Activated T-helper 17 cell treated with anti-CD3 and anti-CD28 coated beads, Interleukin-2, amount 50 U/mL, for 72 hours (primary cell): ENCODE measurements at regions not wholly inside any gene's neighbourhood (a gene's known extent, or its start where the extent isn't known, plus 50 kb on each side); places are given as distances from the start of the nearest gene placed in this dataset.

Source experiments
- ATAC-seq: fragments of 150-1000 bp; cut with Tn5 transposase; replicated peaks from 2 replicates; pipeline ENCODE4 v1.10.0; 2021; ENCODE audit warnings: mild to moderate bottlenecking, moderate library complexity
- H3K27ac Mint-ChIP-seq: one replicate; pipeline ENCODE4 v1.8.0; 2022; ENCODE audit warnings: mixed read lengths
- H3K27me3 Mint-ChIP-seq: one replicate; pipeline ENCODE4 v1.8.0; 2022; ENCODE audit warnings: mixed read lengths
- H3K36me3 Mint-ChIP-seq: one replicate; pipeline ENCODE4 v1.8.0; 2022; ENCODE audit warnings: low read depth, mild to moderate bottlenecking, mixed read lengths
- H3K4me1 Mint-ChIP-seq: one replicate; pipeline ENCODE4 v1.8.0; 2022; ENCODE audit warnings: mixed read lengths
- H3K4me3 Mint-ChIP-seq: one replicate; pipeline ENCODE4 v1.8.0; 2022; ENCODE audit warnings: mild to moderate bottlenecking, mixed read lengths
- H3K9me3 Mint-ChIP-seq: one replicate; pipeline ENCODE4 v1.8.0; 2022; ENCODE audit warnings: mixed read lengths

DNA sequence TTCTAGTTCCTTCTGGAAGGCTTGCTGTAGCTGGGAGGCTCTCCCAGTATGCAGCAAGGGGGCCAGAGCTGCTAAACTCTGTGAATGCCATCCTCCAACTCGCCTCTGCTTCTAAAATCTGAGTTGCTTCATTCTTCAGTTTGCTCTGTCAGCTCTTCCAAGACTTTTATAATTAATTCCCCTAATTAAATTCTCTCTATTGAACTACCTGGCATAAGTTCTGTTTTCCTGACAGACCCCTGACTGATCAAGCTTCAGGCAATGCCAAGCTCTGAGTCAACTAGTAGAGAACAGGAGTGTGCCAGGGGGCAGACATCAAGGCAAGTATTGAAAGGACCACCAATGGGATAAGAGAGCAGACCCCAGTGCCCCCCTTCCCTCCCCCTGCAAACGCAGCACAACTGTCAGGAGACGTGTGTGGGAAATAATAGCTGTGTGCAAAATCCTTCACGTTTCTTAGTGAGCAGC, 109.3 kb upstream of the TAB2 start:
- Mint-ChIP-seq H3K27me3 (no peaks in the 10 kb centered on the region), H3K9me3 (no peaks in the 10 kb centered on the region), H3K27ac (peak overlapping the region; percentile 37), H3K4me1 (peaks cover 18% of the 10 kb centered on the region), H3K36me3 (peaks cover 14% of the 10 kb centered on the region), H3K4me3 (no peak overlapping the region)
- ATAC-seq = no peak

- no peaks in the 10 kb centered on the region for H3K27me3 Mint-ChIP-seq
- no peak overlapping the region for H3K27ac Mint-ChIP-seq
- no peaks in the 10 kb centered on the region for H3K9me3 Mint-ChIP-seq
- peak; percentile 52 for ATAC-seq
- H3K4me1 Mint-ChIP-seq = peaks cover 18% of the 10 kb centered on the region
- H3K36me3 Mint-ChIP-seq = peaks cover 14% of the 10 kb centered on the region
- H3K4me3 Mint-ChIP-seq = no peak overlapping the region
Observed at GRCh38 chr6:149209871-149210775, 107.4 kb upstream of the TAB2 start.

GRCh38 chr6:149211046-149211571, 106.4 kb upstream of the TAB2 start:
- Mint-ChIP-seq H3K27me3 (no peaks in the 10 kb centered on the region), H3K36me3 (peaks cover 14% of the 10 kb centered on the region), H3K4me3 (no peak overlapping the region), H3K4me1 (peaks cover 18% of the 10 kb centered on the region), H3K27ac (no peak overlapping the region), H3K9me3 (no peaks in the 10 kb centered on the region)
- peak; percentile 52 for ATAC-seq

- no peak overlapping the region for H3K4me3 Mint-ChIP-seq
- peaks cover 14% of the 10 kb centered on the region for H3K36me3 Mint-ChIP-seq
- H3K27me3 Mint-ChIP-seq = no peaks in the 10 kb centered on the region
- ATAC-seq = peak; percentile 51
- H3K4me1 Mint-ChIP-seq = peaks cover 25% of the 10 kb centered on the region
- H3K9me3 Mint-ChIP-seq = no peaks in the 10 kb centered on the region
- no peak overlapping the region for H3K27ac Mint-ChIP-seq
Observed at GRCh38 chr6:149212206-149212605, 105.3 kb upstream of the TAB2 start.

DNA sequence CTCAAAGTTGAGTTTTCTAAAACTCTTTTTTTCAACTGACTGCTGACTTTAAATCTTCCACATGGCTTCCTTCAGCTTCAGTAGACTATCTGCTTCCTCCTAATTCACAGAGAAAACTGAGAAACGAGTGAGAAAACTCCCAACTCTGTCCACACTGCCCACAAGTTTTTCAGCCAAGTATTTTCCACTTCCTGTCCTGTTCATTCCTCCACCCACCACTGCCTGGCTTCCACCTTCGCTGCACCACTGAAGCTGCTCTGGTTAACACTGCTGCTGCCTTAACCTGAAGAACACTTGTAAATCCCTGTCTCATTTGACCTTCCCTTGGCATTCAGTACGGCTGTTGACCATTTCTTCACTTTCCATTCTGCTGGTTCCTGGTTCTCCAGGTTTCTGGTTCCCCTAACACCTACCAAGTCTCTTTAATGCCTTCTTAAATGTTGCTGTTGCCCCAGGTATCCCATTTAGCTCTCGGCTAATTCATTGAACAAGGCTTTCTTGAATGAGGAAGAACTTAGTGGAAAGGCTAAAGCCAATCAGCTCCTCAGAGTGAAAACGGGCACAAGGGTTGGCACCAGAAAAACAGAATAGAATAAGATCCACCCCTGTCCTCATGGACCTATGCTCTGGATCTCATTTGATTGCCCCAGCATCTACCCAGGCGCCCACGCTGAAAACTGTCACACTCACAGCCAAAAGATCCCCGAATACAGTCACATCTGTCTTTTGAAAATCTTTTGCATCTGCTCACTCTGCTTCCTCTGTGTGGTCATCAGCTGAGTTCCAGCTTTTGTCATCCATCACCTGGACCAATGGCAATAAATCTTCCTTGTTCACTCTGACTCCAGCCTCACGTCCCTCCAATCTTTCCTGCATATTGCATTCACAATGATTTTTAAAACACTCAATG, 104.4 kb upstream of the TAB2 start:
- Mint-ChIP-seq H3K9me3 (no peaks in the 10 kb centered on the region), H3K27ac (no peak overlapping the region)
- peak; percentile 60 for ATAC-seq

GRCh38 chr6:149213829-149214228, 103.7 kb upstream of the TAB2 start:
- Mint-ChIP-seq H3K36me3 (peaks cover 14% of the 10 kb centered on the region), H3K27ac (no peak overlapping the region), H3K9me3 (no peaks in the 10 kb centered on the region), H3K27me3 (no peaks in the 10 kb centered on the region), H3K4me3 (no peak overlapping the region), H3K4me1 (peaks cover 40% of the 10 kb centered on the region)
- peak; percentile 17 for ATAC-seq

More for the DNA sequence above, 104.4 kb upstream of the TAB2 start:
- Mint-ChIP-seq H3K36me3 (peaks cover 14% of the 10 kb centered on the region), H3K4me3 (no peak overlapping the region), H3K27me3 (no peaks in the 10 kb centered on the region), H3K4me1 (peaks cover 33% of the 10 kb centered on the region)

DNA sequence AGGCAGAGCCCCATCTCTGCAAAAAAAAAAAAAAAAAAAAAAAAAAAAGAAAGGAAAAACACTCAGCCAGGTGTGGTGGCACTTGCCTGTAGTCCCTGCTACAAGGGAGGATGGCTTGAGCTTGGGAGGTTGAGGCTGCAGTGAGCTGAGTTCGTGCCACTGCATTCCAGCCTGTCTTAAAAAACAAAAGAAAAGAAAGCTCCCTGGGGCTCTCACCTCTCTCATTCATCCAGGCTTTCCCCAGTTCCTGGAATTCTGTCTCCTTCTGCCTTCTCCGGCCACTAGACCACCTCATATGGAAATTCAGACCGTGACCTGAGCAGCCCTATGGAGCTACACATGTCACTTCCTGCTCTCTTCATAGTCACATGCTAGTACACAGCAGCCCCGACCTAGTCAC, 101.1 kb upstream of the TAB2 start:
- no peak for ATAC-seq
- Mint-ChIP-seq H3K4me1 (peaks cover 30% of the 10 kb centered on the region), H3K36me3 (peaks cover 11% of the 10 kb centered on the region), H3K9me3 (peaks cover 3% of the 10 kb centered on the region), H3K27me3 (no peaks in the 10 kb centered on the region), H3K4me3 (peak overlapping the region; percentile 43), H3K27ac (peak overlapping the region; percentile 34)

- H3K9me3 Mint-ChIP-seq = peaks cover 3% of the 10 kb centered on the region
- peaks cover 23% of the 10 kb centered on the region for H3K4me1 Mint-ChIP-seq
- peaks cover 5% of the 10 kb centered on the region for H3K36me3 Mint-ChIP-seq
- H3K27ac Mint-ChIP-seq = peak overlapping the region; percentile 34
- no peaks in the 10 kb centered on the region for H3K27me3 Mint-ChIP-seq
- ATAC-seq = peak; percentile 11
- peak overlapping the region; percentile 43 for H3K4me3 Mint-ChIP-seq
Observed at GRCh38 chr6:149217466-149217888, 100.0 kb upstream of the TAB2 start.

DNA sequence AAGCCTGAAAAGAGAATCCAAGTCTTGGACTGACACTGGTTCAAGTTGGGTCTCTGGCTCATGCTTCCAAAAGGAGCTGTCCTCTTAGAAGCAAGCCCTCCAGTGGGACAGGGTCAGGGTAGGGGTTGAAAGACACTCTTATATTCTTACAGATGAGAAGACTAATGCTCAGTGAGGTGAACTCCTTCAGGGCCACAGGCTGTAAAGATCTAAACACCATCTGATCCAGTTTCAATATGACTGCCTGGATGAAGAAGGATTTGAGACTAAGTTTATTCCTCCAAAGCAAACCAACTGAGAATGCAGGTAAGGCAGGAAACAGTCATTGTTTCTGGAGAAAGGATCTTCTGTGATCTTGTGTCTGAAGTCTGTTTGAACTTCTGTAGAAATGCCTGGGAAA, 99.0 kb upstream of the TAB2 start:
- peaks cover 3% of the 10 kb centered on the region for H3K9me3 Mint-ChIP-seq
- peaks cover 23% of the 10 kb centered on the region for H3K4me1 Mint-ChIP-seq
- ATAC-seq = peak; percentile 64
- peak overlapping the region; percentile 43 for H3K4me3 Mint-ChIP-seq
- H3K27me3 Mint-ChIP-seq = no peaks in the 10 kb centered on the region
- H3K27ac Mint-ChIP-seq = peak overlapping the region; percentile 34
- H3K36me3 Mint-ChIP-seq = peaks cover 5% of the 10 kb centered on the region

DNA sequence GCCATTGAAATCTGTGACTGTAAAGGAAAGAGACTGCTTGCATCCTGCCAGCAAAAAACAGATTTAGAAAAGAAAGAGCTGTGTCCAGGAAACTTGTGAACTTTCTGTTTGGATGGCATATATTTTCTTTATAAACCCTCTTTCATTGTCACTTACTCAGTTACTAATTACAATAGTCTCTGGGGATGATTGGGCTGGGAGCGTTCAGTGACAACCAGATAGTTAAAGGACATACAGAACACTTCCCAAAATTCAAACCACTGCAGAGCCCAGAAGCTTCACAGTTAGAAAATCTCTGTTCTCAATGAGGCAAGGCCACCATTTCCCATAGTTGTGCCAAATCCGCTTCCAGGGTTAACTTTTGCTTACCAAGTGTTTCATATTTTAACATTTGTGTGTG, 98.6 kb upstream of the TAB2 start:
- Mint-ChIP-seq H3K27me3 (no peaks in the 10 kb centered on the region), H3K9me3 (peaks cover 3% of the 10 kb centered on the region), H3K4me1 (peaks cover 23% of the 10 kb centered on the region), H3K4me3 (peak overlapping the region; percentile 43), H3K27ac (peak overlapping the region; percentile 34), H3K36me3 (peaks cover 5% of the 10 kb centered on the region)
- peak; percentile 6 for ATAC-seq

GRCh38 chr6:149220882-149221773, 96.4 kb upstream of the TAB2 start:
- Mint-ChIP-seq H3K4me1 (peaks cover 28% of the 10 kb centered on the region), H3K27ac (peak overlapping the region; percentile 56), H3K9me3 (peaks cover 3% of the 10 kb centered on the region), H3K36me3 (peaks cover 5% of the 10 kb centered on the region), H3K27me3 (no peaks in the 10 kb centered on the region), H3K4me3 (no peak overlapping the region)
- ATAC-seq = no peak

DNA sequence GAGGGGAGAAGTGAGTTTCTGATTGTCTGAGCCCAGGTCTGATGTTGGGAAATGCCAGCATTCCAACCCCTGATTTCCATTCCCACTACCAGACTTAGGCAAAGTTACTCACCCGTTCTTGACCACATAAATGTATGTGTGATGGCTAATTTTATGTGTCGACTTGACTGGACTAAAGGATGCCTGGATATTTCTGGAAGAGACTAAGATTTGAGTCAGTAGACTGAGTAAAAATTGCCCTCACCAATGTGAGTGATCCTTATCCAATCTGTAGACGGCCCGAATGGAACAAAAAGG, 95.8 kb upstream of the TAB2 start:
- Mint-ChIP-seq H3K27ac (peak overlapping the region; percentile 56), H3K4me1 (peaks cover 30% of the 10 kb centered on the region), H3K36me3 (peaks cover 5% of the 10 kb centered on the region), H3K4me3 (no peak overlapping the region), H3K9me3 (peaks cover 3% of the 10 kb centered on the region), H3K27me3 (no peaks in the 10 kb centered on the region)
- no peak for ATAC-seq

GRCh38 chr6:149223120-149223903, 94.2 kb upstream of the TAB2 start:
- Mint-ChIP-seq H3K9me3 (peaks cover 3% of the 10 kb centered on the region), H3K27me3 (no peaks in the 10 kb centered on the region), H3K27ac (no peak overlapping the region), H3K4me3 (no peak overlapping the region), H3K4me1 (peaks cover 24% of the 10 kb centered on the region), H3K36me3 (peaks cover 5% of the 10 kb centered on the region)
- no peak for ATAC-seq
